ENCODE measurements at regions not wholly inside any gene's neighbourhood (a gene's known extent, or its start where the extent isn't known, plus 50 kb on each side); places are given as distances from the start of the nearest gene placed in this dataset.

GRCh38 chr4:155478336-155478835 is 101.6 kb upstream of the MAP9 start:
- no peak for DNase-seq (ENCODE audit: low spot score)
- Mint-ChIP-seq H3K9me3 (ENCODE audit: low read depth) (peaks cover 2% of the 10 kb centered on the region), H3K27me3 (ENCODE audit: low read depth) (no peaks in the 10 kb centered on the region), H3K4me1 (ENCODE audit: low read depth) (peaks cover 41% of the 10 kb centered on the region), H3K36me3 (ENCODE audit: low read depth) (no peaks in the 10 kb centered on the region), H3K27ac (ENCODE audit: unreplicated experiment) (peak overlapping the region; percentile 2), H3K4me3 (ENCODE audit: unreplicated experiment) (no peak overlapping the region)
- no peak for TF ChIP-seq CTCF (IDR thresholded peaks at IDR 0.05)

GRCh38 chr4:155474758-155475157 is 98.0 kb upstream of the MAP9 start:
- no peak for DNase-seq (ENCODE audit: low spot score)
- Mint-ChIP-seq H3K4me1 (ENCODE audit: low read depth) (peaks cover 40% of the 10 kb centered on the region), H3K27me3 (ENCODE audit: low read depth) (no peaks in the 10 kb centered on the region), H3K36me3 (ENCODE audit: low read depth) (no peaks in the 10 kb centered on the region), H3K9me3 (ENCODE audit: low read depth) (peaks cover 2% of the 10 kb centered on the region), H3K27ac (ENCODE audit: unreplicated experiment) (no peak overlapping the region), H3K4me3 (ENCODE audit: unreplicated experiment) (no peak overlapping the region)
- TF ChIP-seq CTCF (IDR thresholded peaks at IDR 0.05) = no peak

GRCh38 chr4:155473420-155474095 is 96.8 kb upstream of the MAP9 start:
- no peak overlapping the region for H3K27ac Mint-ChIP-seq (ENCODE audit: unreplicated experiment)
- no peak overlapping the region for H3K4me3 Mint-ChIP-seq (ENCODE audit: unreplicated experiment)
- no peak for DNase-seq (ENCODE audit: low spot score)
- no peak for TF ChIP-seq CTCF (IDR thresholded peaks at IDR 0.05)
- H3K27me3 Mint-ChIP-seq (ENCODE audit: low read depth) = no peaks in the 10 kb centered on the region
- H3K4me1 Mint-ChIP-seq (ENCODE audit: low read depth) = peaks cover 37% of the 10 kb centered on the region
- H3K9me3 Mint-ChIP-seq (ENCODE audit: low read depth) = peaks cover 2% of the 10 kb centered on the region
- no peaks in the 10 kb centered on the region for H3K36me3 Mint-ChIP-seq (ENCODE audit: low read depth)

GRCh38 chr4:155468282-155468681 is 91.5 kb upstream of the MAP9 start:
- no peak overlapping the region for H3K4me3 Mint-ChIP-seq (ENCODE audit: unreplicated experiment)

GRCh38 chr4:155450676-155451075 is 73.9 kb upstream of the MAP9 start:
- H3K4me1 Mint-ChIP-seq (ENCODE audit: low read depth) = peaks cover 11% of the 10 kb centered on the region
- no peak overlapping the region for H3K4me3 Mint-ChIP-seq (ENCODE audit: unreplicated experiment)
- peaks cover 3% of the 10 kb centered on the region for H3K9me3 Mint-ChIP-seq (ENCODE audit: low read depth)
- peaks cover 1% of the 10 kb centered on the region for H3K36me3 Mint-ChIP-seq (ENCODE audit: low read depth)
- TF ChIP-seq CTCF (IDR thresholded peaks at IDR 0.05) = no peak
- no peak for DNase-seq (ENCODE audit: low spot score)
- H3K27ac Mint-ChIP-seq (ENCODE audit: unreplicated experiment) = no peak overlapping the region
- no peaks in the 10 kb centered on the region for H3K27me3 Mint-ChIP-seq (ENCODE audit: low read depth)

More at GRCh38 chr4:155468282-155468681, 91.5 kb upstream of the MAP9 start:
- no peak overlapping the region for H3K27ac Mint-ChIP-seq (ENCODE audit: unreplicated experiment)
- no peaks in the 10 kb centered on the region for H3K9me3 Mint-ChIP-seq (ENCODE audit: low read depth)
- H3K36me3 Mint-ChIP-seq (ENCODE audit: low read depth) = no peaks in the 10 kb centered on the region
- peaks cover 42% of the 10 kb centered on the region for H3K4me1 Mint-ChIP-seq (ENCODE audit: low read depth)
- TF ChIP-seq CTCF (IDR thresholded peaks at IDR 0.05) = no peak
- no peaks in the 10 kb centered on the region for H3K27me3 Mint-ChIP-seq (ENCODE audit: low read depth)
- no peak for DNase-seq (ENCODE audit: low spot score)

All from chondrocyte (in vitro differentiated cells).